NT2/D1 (cell line): ENCODE measurements at regions not wholly inside any gene's neighbourhood (a gene's known extent, or its start where the extent isn't known, plus 50 kb on each side); places are given as distances from the start of the nearest gene placed in this dataset.

Experiments
- SUZ12 ChIP-seq: IDR thresholded peaks from 2 replicates; pipeline ENCODE4 v1.6.1; 2011; ENCODE audit not compliant: insufficient read length, insufficient read depth; ENCODE audit errors: extremely low read depth
- YY1 ChIP-seq: IDR thresholded peaks from 2 replicates; pipeline ENCODE4 v1.6.1; 2011; ENCODE audit not compliant: insufficient read length, insufficient read depth
- ZNF274 ChIP-seq: IDR thresholded peaks from 2 replicates; pipeline ENCODE4 v1.6.1; 2011; ENCODE audit warnings: mild to moderate bottlenecking, low read depth, low read length

GRCh38 chr2:129731907-129732629 lies 247.4 kb upstream of the RAB6C start:
- TF ChIP-seq SUZ12 (no peak), YY1 (no peak), ZNF274 (no peak)
